ENCODE measurements at regions not wholly inside any gene's neighbourhood (a gene's known extent, or its start where the extent isn't known, plus 50 kb on each side); places are given as distances from the start of the nearest gene placed in this dataset.

GRCh38 chr13:34189946-34190345 is 372.0 kb downstream of the RFC3 start:
- no peak for DNase-seq
- H3K36me3 ChIP-seq, result no peaks in the 10 kb centered on the region
- intact Hi-C loops (cut with DNase I), result no loop called here
- no peaks in the 10 kb centered on the region for H3K9me3 ChIP-seq
- H3K27ac ChIP-seq, result no peak overlapping the region
- no peak for TF ChIP-seq CTCF (IDR thresholded peaks at IDR 0.05)
- TF ChIP-seq POLR2A (IDR thresholded peaks at IDR 0.05), result no peak
- H3K4me3 ChIP-seq (replicated peaks in 1 of 3), result no peak overlapping the region
- 90 to 96% methylated on average over 2 of the region's 2 CpGs for WGBS, 2 donors
- H3K4me1 ChIP-seq, result no peaks in the 10 kb centered on the region
- H3K27me3 ChIP-seq, result no peaks in the 10 kb centered on the region

- no peaks in the 10 kb centered on the region for H3K36me3 ChIP-seq
Measured at GRCh38 chr13:34201050-34201913, 383.3 kb downstream of the RFC3 start.

DNA sequence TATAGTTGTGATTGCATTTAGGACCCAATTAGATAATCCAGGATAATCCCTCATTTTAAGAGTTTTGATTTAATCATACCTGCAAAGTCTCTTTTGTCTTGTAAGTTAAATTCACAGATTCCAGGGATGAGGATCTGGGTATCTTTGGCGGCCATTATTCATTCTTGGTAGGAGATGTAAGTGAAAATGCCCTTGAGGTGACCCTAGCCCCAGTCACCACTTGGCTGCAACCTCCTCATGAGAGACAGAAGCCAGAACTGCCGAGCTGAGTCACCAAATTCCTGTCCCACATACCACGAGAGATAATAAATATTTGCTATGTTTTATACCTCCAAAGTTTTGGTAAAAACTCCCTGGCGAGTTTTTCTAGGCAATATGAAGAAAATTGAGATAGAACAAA is 389.4 kb downstream of the RFC3 start:
- TF ChIP-seq POLR2A (IDR thresholded peaks at IDR 0.05) (no peak), CTCF (IDR thresholded peaks at IDR 0.05) (no peak)
- DNase-seq, result no peak
- 72 to 77% methylated on average over 4 of the region's 4 CpGs for WGBS, 2 donors
- Histone ChIP-seq H3K36me3 (no peaks in the 10 kb centered on the region), H3K4me1 (no peaks in the 10 kb centered on the region), H3K4me3 (replicated peaks in 1 of 3) (no peak overlapping the region), H3K27ac (no peak overlapping the region), H3K9me3 (no peaks in the 10 kb centered on the region), H3K27me3 (no peaks in the 10 kb centered on the region)
- intact Hi-C loops (cut with DNase I), result no loop called here

More at GRCh38 chr13:34201050-34201913, 383.3 kb downstream of the RFC3 start:
- DNase-seq, result no peak
- H3K4me3 ChIP-seq (replicated peaks in 1 of 3), result no peak overlapping the region
- TF ChIP-seq CTCF (IDR thresholded peaks at IDR 0.05), result no peak
- no peak for TF ChIP-seq POLR2A (IDR thresholded peaks at IDR 0.05)
- no peaks in the 10 kb centered on the region for H3K9me3 ChIP-seq
- H3K4me1 ChIP-seq, result no peaks in the 10 kb centered on the region
- H3K27ac ChIP-seq, result no peak overlapping the region
- no peaks in the 10 kb centered on the region for H3K27me3 ChIP-seq
- 94 to 95% methylated on average over 1 of the region's 1 CpG for whole genome bisulfite sequencing, 2 donors
- intact Hi-C loops (cut with DNase I), result no loop called here

DNA sequence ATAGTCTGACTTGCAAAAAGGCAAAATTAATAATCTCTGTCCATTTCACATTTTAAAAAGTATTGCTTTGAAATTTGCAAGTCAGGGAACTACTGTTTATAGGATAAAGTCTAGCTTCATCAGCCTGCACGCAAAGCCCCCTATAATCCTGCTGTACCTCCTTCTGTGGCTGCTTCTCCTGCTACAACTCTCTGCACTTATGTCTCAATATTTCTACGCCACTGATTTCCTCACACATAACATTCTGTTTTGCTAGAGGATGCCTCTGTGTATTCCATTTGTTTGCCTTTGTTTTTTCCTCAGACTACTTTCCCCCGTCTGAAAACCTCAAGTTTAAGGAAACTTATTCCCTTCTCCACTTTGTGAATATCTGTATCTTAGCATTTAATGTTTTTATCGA is 389.9 kb downstream of the RFC3 start:
- TF ChIP-seq CTCF (IDR thresholded peaks at IDR 0.05), result no peak
- Histone ChIP-seq H3K4me3 (replicated peaks in 1 of 3) (no peak overlapping the region), H3K9me3 (no peaks in the 10 kb centered on the region), H3K4me1 (no peaks in the 10 kb centered on the region), H3K36me3 (no peaks in the 10 kb centered on the region), H3K27ac (no peak overlapping the region), H3K27me3 (no peaks in the 10 kb centered on the region)
- WGBS, 2 donors, result 90 to 91% methylated on average over 4 of the region's 4 CpGs
- DNase-seq, result no peak
- intact Hi-C loops (cut with DNase I), result no loop called here

- Histone ChIP-seq H3K27ac (no peak overlapping the region), H3K36me3 (no peaks in the 10 kb centered on the region), H3K27me3 (no peaks in the 10 kb centered on the region), H3K4me1 (no peaks in the 10 kb centered on the region), H3K4me3 (replicated peaks in 1 of 3) (no peak overlapping the region), H3K9me3 (no peaks in the 10 kb centered on the region)
- DNase-seq, result no peak
- 98 to 100% methylated on average over 1 of the region's 1 CpG for WGBS, 2 donors
- intact Hi-C loops (cut with DNase I), result no loop called here
- TF ChIP-seq POLR2A (IDR thresholded peaks at IDR 0.05) (no peak), CTCF (IDR thresholded peaks at IDR 0.05) (no peak)
Measured at GRCh38 chr13:34208336-34208735, 390.4 kb downstream of the RFC3 start.

All from thyroid gland (tissue), 4 donors.